SH-SY5Y (cell line): ENCODE measurements at regions not wholly inside any gene's neighbourhood (a gene's known extent, or its start where the extent isn't known, plus 50 kb on each side); places are given as distances from the start of the nearest gene placed in this dataset.

Experiments
- GATA2 ChIP-seq: IDR thresholded peaks from 2 replicates; pipeline ENCODE4 v1.6.1; 2011; ENCODE audit warnings: mild to moderate bottlenecking, low read depth, low read length
- GATA3 ChIP-seq: IDR thresholded peaks from 2 replicates; pipeline ENCODE4 v1.6.1; 2011; ENCODE audit warnings: low read depth, mild to moderate bottlenecking, low read length, moderate library complexity

DNA sequence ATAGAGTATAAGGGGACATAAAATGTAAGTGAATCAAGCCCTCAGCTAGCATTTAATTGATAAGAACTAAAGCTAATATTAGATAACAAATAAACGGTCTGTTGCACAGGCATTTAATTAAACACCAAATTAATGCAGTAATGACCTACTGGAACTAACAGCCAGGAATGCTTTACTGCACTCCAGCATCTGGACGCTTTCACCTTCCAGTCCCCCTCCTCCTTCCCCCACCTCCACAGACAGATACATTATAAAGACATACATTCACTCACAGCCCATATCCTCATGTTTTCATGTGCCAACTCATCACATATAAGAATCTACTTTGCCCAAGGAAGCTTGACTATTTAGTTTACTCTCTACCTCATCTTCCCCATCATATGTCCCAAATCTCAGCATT is 337.4 kb upstream of the PIK3C3 start:
- no peak for TF ChIP-seq GATA2
- no peak for TF ChIP-seq GATA3

- no peak for TF ChIP-seq GATA3
- peak; percentile 60 for TF ChIP-seq GATA2
These were observed 341.9 kb upstream of the PIK3C3 start for GRCh38 chr18:41613003-41613609.

DNA sequence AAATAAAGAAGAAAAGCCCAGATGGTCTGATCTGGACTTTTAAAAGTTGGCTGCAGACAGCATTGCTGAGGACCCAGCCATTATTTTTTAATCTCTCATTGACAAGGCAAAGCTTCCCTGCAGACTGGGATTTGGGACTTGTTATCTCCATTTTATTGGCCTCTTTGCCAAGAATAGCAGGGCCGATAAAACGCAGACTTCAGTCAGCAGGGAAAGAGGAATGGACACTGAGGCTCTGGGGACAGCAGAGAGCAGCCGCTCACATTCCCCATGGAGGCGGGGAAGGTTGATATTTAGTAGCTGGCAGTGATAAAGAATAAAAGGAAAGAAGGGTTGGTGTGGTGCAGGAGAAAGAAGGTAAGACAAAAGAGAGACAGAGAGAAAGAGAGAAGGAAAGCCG is 350.1 kb upstream of the PIK3C3 start:
- TF ChIP-seq GATA2 (no peak), GATA3 (no peak)

DNA sequence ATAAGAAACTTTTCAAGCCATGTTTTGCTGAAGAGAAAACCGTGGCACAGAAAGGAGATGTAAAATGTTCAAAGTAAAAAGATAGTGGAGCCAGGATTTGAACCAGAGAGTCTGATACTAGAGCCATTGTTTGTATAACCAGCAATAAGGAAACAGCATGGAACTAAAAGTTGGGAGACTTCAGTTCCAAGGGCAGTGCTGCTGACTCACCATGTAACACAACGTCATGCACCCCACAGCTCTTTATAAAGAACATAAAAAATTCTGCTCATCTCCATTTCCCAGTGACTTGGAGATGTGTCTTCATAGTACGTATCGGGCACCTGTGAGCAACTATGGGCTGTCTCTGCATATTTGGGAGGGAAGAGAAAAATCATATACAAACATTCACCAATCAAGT is 353.0 kb upstream of the PIK3C3 start:
- TF ChIP-seq GATA3, result no peak
- no peak for TF ChIP-seq GATA2

- TF ChIP-seq GATA2 (no peak), GATA3 (no peak)
These were observed 354.2 kb upstream of the PIK3C3 start for GRCh38 chr18:41600693-41601391.

- TF ChIP-seq GATA2 (no peak), GATA3 (no peak)
These were observed 355.6 kb upstream of the PIK3C3 start for GRCh38 chr18:41599466-41599865.

DNA sequence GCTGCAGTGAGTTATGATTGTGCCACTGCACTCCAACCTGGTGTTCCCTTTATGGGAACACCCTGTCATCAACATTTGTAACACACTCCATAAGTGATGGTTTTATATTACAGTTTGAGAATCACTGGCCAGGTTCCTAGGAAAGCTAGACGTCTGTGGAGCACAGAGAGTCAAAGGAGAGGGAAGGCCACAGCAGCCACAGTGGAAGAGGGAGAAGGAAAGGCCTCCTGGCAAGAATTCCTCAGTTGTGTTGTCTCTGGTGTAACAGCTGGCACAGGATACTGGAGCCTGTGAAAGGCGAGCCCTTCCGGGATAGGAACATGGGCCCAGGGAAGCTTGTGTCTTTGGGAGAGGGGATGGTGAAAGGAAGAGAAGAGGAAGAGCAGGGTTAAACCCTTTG is 360.5 kb upstream of the PIK3C3 start:
- TF ChIP-seq GATA2 (no peak), GATA3 (no peak)

GRCh38 chr18:41593171-41593675 is 361.8 kb upstream of the PIK3C3 start:
- no peak for TF ChIP-seq GATA2
- no peak for TF ChIP-seq GATA3

GRCh38 chr18:41587976-41588375 is 367.1 kb upstream of the PIK3C3 start:
- no peak for TF ChIP-seq GATA3
- no peak for TF ChIP-seq GATA2

DNA sequence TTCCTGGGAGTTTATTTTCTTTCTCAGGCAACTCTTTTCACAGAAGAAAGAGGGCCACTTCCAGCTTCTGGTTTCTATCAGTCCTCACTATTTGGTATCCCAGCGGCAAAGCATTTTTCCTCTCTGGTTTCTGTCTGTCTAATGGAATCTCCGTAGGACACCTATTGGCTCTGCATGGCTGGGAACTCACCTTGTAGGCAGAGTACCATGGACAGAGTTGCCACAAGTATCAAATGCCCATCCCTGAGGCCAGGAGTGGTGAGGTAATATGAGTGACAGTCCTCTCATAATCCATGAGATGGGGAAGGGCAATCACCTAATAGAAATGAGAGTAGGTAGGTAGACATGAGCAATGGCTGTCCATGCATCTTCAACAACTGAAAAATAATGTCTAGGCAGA is 369.5 kb upstream of the PIK3C3 start:
- TF ChIP-seq GATA2, result no peak
- no peak for TF ChIP-seq GATA3

DNA sequence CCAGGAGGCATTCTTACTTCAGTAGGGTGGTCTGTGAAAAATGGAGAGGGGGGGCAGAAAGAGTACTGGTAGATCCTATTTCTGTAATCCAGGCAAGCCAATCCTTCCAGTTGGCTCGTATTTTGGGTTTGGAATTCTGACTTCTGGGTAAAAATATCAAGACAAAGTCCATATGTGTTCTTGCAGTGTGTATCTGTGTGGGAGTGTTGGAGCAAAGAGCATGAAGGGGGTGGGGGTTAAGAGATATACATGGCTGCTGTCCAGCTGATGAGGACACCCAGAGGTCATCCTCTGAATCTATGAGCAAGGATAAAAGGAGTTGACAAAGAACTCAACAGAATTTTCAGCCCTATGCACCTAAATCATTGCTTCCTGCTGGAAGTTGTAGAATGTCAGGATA is 375.8 kb upstream of the PIK3C3 start:
- no peak for TF ChIP-seq GATA3
- no peak for TF ChIP-seq GATA2

DNA sequence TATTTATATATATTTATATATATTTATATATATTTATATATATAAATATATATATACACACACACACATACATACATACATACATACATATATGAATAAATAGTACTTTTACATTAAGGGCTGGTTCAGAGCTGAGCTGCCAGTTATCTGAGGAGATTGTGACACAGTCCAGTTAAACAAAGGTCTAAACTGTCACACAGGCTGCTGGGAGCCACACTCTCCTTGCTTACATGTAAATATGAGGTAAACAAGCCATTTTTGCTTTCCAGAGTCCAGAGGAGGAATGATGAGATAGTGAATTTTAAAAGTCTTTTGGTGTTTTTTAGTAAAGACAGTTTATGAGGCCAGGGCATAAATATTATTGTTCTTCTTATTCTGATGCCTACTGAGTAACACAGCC is 377.5 kb upstream of the PIK3C3 start:
- TF ChIP-seq GATA3 (no peak), GATA2 (no peak)

DNA sequence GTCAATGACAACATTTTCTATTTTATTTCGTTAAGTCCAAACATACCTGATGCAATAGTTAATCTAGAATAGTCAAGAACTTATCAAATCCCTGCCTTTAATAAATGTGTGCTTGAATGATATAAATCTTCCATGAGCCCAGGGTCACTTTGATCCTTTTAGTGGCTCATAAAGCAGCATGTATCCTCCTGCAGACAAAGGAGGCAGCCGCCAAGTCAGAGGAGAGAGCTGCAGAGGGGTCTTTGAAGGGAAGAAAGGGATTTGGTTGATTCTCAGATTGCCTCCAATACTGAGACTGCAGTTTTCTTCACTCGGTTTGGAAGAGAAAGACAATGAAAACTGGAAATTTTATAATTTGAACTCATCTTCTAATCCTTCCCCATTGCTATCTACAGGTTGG is 378.4 kb upstream of the PIK3C3 start:
- TF ChIP-seq GATA3 (no peak), GATA2 (no peak)

- TF ChIP-seq GATA3 (no peak), GATA2 (no peak)
These were observed 385.2 kb upstream of the PIK3C3 start for GRCh38 chr18:41569867-41570266.

DNA sequence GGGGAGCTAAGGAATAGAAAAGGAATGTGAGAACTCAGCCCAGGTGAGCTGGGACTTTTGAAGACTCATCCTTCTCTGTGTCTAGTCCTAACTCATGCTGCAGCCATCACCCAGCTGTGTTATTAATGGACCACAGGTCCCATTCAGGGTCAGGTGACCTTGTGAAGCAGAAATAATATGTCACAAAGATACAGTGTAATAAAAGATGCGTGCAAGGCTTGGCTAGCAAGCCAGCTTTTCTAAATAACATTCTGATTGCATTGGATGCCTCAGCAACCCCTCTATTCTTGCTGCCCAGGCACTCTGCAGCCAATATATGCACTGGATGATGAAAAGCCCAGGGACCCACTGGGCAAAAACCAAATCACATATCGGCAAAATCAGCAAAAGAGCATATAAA is 393.1 kb upstream of the PIK3C3 start:
- TF ChIP-seq GATA3 (no peak), GATA2 (no peak)
